Right atrium auricular region (tissue), 2 donors: ENCODE measurements at regions not wholly inside any gene's neighbourhood (a gene's known extent, or its start where the extent isn't known, plus 50 kb on each side); places are given as distances from the start of the nearest gene placed in this dataset.
"Not testable (repeated sequence)": the region's sequence is repeated elsewhere in the genome, so short reads cannot be mapped to it uniquely, and the experiment has no call there.

Experiments
- DNase-seq: peaks from one replicate; pipeline ENCODE4 v3.0.0-alpha.2; 2019; ENCODE audit warnings: low spot score
- H3K27ac ChIP-seq, 2 donors: fragments of 200-600 bp; sonication (generic); 1 replicate in 1 of 2; 2 replicates in 1 of 2; pipeline ENCODE4 v1.5.1; 2016 to 2019
- H3K27me3 ChIP-seq, 2 donors: fragments of 200-600 bp; sonication (generic); one replicate each; pipeline versions ENCODE4 v1.5.1 to v1.6.0; 2017 to 2019
- H3K36me3 ChIP-seq: fragments of 200-600 bp; sonication (generic); one replicate; pipeline ENCODE4 v1.5.1; 2016
- H3K4me1 ChIP-seq, 2 donors: fragments of 200-600 bp; sonication (generic); one replicate each; pipeline versions ENCODE4 v1.5.1 to v1.6.0; 2017 to 2019
- H3K4me3 ChIP-seq, 2 donors: fragments of 200-600 bp; sonication (generic); 1 replicate in 1 of 2; 2 replicates in 1 of 2; pipeline ENCODE4 v1.5.1; 2017 to 2019; ENCODE audit warnings: mild to moderate bottlenecking in 1 of 2, moderate library complexity in 1 of 2
- H3K9me3 ChIP-seq, 2 donors: fragments of 200-600 bp; sonication (generic); one replicate each; pipeline ENCODE4 v1.5.1; 2019
- CTCF ChIP-seq, 2 donors: fragments of 200-600 bp; sonication (generic); IDR thresholded peaks; one replicate each; pipeline ENCODE4 v1.5.1; 2019; ENCODE audit warnings: antibody characterized with exemption in 2 of 2

- no peaks in the 10 kb centered on the region for H3K9me3 ChIP-seq
- H3K4me1 ChIP-seq = no peaks in the 10 kb centered on the region
- no peak for TF ChIP-seq CTCF (IDR thresholded peaks at IDR 0.05)
- no peak overlapping the region for H3K4me3 ChIP-seq
- no peaks in the 10 kb centered on the region for H3K36me3 ChIP-seq
- DNase-seq = no peak
- H3K27me3 ChIP-seq = no peaks in the 10 kb centered on the region
- H3K27ac ChIP-seq = no peak overlapping the region
Measured at GRCh38 chr9:87035879-87036278, 88.6 kb upstream of the GAS1 start.

- no peak for TF ChIP-seq CTCF (IDR thresholded peaks at IDR 0.05)
- no peak for DNase-seq
- no peaks in the 10 kb centered on the region for H3K9me3 ChIP-seq
- H3K36me3 ChIP-seq = no peaks in the 10 kb centered on the region
- H3K27ac ChIP-seq = no peak overlapping the region
- H3K4me1 ChIP-seq = no peaks in the 10 kb centered on the region
- no peak overlapping the region for H3K4me3 ChIP-seq
- no peaks in the 10 kb centered on the region for H3K27me3 ChIP-seq
Measured at GRCh38 chr9:87036506-87036905, 89.2 kb upstream of the GAS1 start.

GRCh38 chr9:87039809-87040392 is 92.6 kb upstream of the GAS1 start:
- no peak overlapping the region for H3K27ac ChIP-seq
- DNase-seq = no peak
- H3K9me3 ChIP-seq = no peaks in the 10 kb centered on the region
- H3K27me3 ChIP-seq = no peaks in the 10 kb centered on the region
- no peak overlapping the region for H3K4me3 ChIP-seq
- no peaks in the 10 kb centered on the region for H3K36me3 ChIP-seq
- no peak for TF ChIP-seq CTCF (IDR thresholded peaks at IDR 0.05)
- no peaks in the 10 kb centered on the region for H3K4me1 ChIP-seq

GRCh38 chr9:87040410-87041009 is 93.2 kb upstream of the GAS1 start:
- Histone ChIP-seq H3K36me3 (no peaks in the 10 kb centered on the region), H3K4me3 (no peak overlapping the region), H3K9me3 (no peaks in the 10 kb centered on the region), H3K4me1 (no peaks in the 10 kb centered on the region), H3K27ac (no peak overlapping the region), H3K27me3 (no peaks in the 10 kb centered on the region)
- TF ChIP-seq CTCF (IDR thresholded peaks at IDR 0.05) = no peak
- no peak for DNase-seq

- not testable (repeated sequence) for H3K4me3 ChIP-seq, H3K4me1 ChIP-seq, H3K9me3 ChIP-seq, H3K36me3 ChIP-seq, H3K27me3 ChIP-seq, H3K27ac ChIP-seq, DNase-seq
Measured at GRCh38 chr9:87041553-87042235, 94.4 kb upstream of the GAS1 start.

GRCh38 chr9:87049929-87050608 is 102.8 kb upstream of the GAS1 start:
- not testable (repeated sequence) for H3K36me3 ChIP-seq, H3K4me3 ChIP-seq, H3K27me3 ChIP-seq, DNase-seq, H3K27ac ChIP-seq, H3K4me1 ChIP-seq
- peaks cover 0 to 11% of the 10 kb centered on the region in 2 donors for H3K9me3 ChIP-seq
